Small intestine (tissue), 7 donors: ENCODE measurements at regions not wholly inside any gene's neighbourhood (a gene's known extent, or its start where the extent isn't known, plus 50 kb on each side); places are given as distances from the start of the nearest gene placed in this dataset.
A peak's percentile ranks its signal among the peaks of the same experiment; 100 is the strongest.

Source experiments
- DNase-seq, 2 donors: peaks; one replicate each; pipeline versions ENCODE4 v3.0.0 to v3.0.0-alpha.2; 2013
- FAIRE-seq: peaks from 2 replicates; lab custom pipeline; 2012; peaks lifted over from hg19 to GRCh38; lab: Jason Lieb, UNC
- H3K27ac ChIP-seq, 3 donors: one replicate each; pipeline ENCODE4 v1.5.1; 2013; ENCODE audit warnings: low read length in 2 of 3, mild to moderate bottlenecking in 2 of 3, control low read depth in 1 of 3, inconsistent platforms in 1 of 3, low read depth in 1 of 3, moderate library complexity in 1 of 3
- H3K27me3 ChIP-seq, 3 donors: one replicate each; pipeline ENCODE4 v1.6.1; 2013; ENCODE audit warnings: low read length in 3 of 3, inconsistent platforms in 1 of 3; ENCODE audit not compliant: control insufficient read depth in 3 of 3, insufficient read depth in 3 of 3
- H3K36me3 ChIP-seq, 3 donors: one replicate each; pipeline ENCODE4 v1.6.1; 2013; ENCODE audit warnings: low read length in 3 of 3, inconsistent platforms in 1 of 3, low read depth in 1 of 3, mild to moderate bottlenecking in 1 of 3, moderate library complexity in 1 of 3; ENCODE audit not compliant: control insufficient read depth in 3 of 3, insufficient read depth in 2 of 3
- H3K4me1 ChIP-seq, 3 donors: one replicate each; pipeline ENCODE4 v1.6.1; 2013; ENCODE audit warnings: low read length in 2 of 3, inconsistent platforms in 1 of 3, low read depth in 1 of 3, mild to moderate bottlenecking in 1 of 3, moderate library complexity in 1 of 3; ENCODE audit not compliant: control insufficient read depth in 3 of 3, insufficient read depth in 2 of 3
- H3K4me3 ChIP-seq, 3 donors: one replicate each; pipeline ENCODE4 v1.5.1; 2013; ENCODE audit warnings: low read length in 3 of 3, control low read depth in 1 of 3, inconsistent platforms in 1 of 3, low read depth in 1 of 3, mild to moderate bottlenecking in 1 of 3, moderate library complexity in 1 of 3
- H3K9me3 ChIP-seq, 2 donors: one replicate each; pipeline ENCODE4 v1.6.1; 2013; ENCODE audit warnings: low read depth in 1 of 2, low read length in 1 of 2; ENCODE audit not compliant: control insufficient read depth in 2 of 2, insufficient read depth in 1 of 2
- WGBS, 3 donors: extraction: QIAGEN DNeasy Blood & Tissue Kit; methylation state at CpG; one replicate each; pipeline ENCODE4 v1.1.7; 2013; 5-methylcytosine and 5-hydroxymethylcytosine counted together
- donor health status: healthy with polysubstance abuse.
- donor health status: control.
- donor health status: control.
- donor health status: Bipolar disorder and iron deficiency.
- donor health status: healthy.

DNA sequence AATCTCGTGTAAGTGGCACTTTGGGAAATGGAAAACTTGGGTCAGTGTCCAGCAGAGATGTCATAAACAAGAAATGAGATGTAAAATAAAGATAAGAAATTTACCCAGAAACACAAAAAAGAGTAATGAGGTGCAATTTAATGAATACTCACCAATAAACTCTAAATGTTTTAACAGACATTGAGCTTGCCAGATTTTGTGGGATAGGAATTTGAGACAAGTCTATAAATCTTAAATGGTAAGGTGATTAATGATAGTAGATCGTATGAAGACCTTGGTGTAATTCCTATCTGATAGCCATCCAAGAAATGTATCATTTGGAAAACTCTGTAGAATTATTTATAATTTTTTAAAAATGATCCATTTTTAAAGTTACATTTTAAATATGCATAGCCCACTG, 682.4 kb downstream of the MAT2B start:
- FAIRE-seq = no peak
- 59 to 69% (median 67%) methylated on average over 2 of the region's 2 CpGs for WGBS, 3 donors
- no peak overlapping the region for H3K27ac ChIP-seq

DNA sequence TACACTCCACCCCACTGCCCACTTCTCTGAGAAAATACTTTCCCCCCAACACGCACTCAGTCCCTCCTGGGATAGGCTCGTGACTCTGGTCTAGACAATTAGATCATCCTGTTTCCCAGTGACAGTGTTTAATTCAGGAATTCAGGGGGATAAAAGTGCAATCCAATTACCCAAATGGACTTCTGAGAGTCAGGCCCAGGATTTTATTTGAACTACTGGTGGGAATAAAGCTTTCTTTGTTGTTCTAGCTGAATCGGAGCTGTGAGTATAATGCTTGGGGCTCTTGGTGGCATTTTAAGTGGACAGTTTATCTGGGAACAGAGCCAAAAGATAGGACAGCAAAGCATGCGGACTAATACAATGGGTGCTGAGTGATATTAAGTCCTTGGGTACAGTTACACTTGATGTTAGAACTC, 683.3 kb downstream of the MAT2B start:
- no peak overlapping the region for H3K4me3 ChIP-seq
- H3K9me3 ChIP-seq = no peaks in the 10 kb centered on the region
- 31 to 57% (median 52%) methylated on average over 4 of the region's 4 CpGs for WGBS, 3 donors
- DNase-seq (peak; percentile 1), FAIRE-seq (no peak)
- H3K27me3 ChIP-seq = no peaks in the 10 kb centered on the region
- no peaks in the 10 kb centered on the region for H3K4me1 ChIP-seq
- H3K27ac ChIP-seq = no peak overlapping the region
- H3K36me3 ChIP-seq = no peaks in the 10 kb centered on the region

More for the DNA sequence above, 682.4 kb downstream of the MAT2B start:
- Histone ChIP-seq H3K27me3 (no peaks in the 10 kb centered on the region), H3K36me3 (no peaks in the 10 kb centered on the region), H3K9me3 (no peaks in the 10 kb centered on the region), H3K4me3 (no peak overlapping the region), H3K4me1 (no peaks in the 10 kb centered on the region)
- DNase-seq = no peak

DNA sequence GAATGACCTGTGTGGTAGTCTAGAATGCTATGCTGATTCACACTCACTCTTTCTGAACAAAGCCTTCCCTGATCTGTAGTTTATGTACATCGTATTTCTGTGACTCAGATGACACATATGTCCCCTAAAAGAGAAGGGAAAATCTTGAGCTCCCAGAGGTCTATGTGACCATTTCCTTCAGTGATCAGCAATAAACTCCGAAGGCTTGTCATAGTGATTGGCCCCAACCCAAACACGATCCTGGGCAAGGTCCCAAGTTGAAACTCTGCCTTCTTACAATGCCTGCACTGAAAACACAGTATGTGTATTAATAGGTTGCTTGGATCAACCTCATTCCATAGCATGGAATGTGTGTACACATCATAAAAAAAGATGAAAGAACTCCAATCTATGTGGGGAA, 685.8 kb downstream of the MAT2B start:
- no peak overlapping the region for H3K4me3 ChIP-seq
- H3K27me3 ChIP-seq = no peaks in the 10 kb centered on the region
- no peaks in the 10 kb centered on the region for H3K9me3 ChIP-seq
- H3K36me3 ChIP-seq = no peaks in the 10 kb centered on the region
- no peak overlapping the region for H3K27ac ChIP-seq
- FAIRE-seq (no peak), DNase-seq (peak; percentile 57 to 84)
- WGBS, 3 donors = 10 to 36% (median 24%) methylated on average over 3 of the region's 3 CpGs
- H3K4me1 ChIP-seq = no peaks in the 10 kb centered on the region

- Histone ChIP-seq H3K4me3 (no peak overlapping the region), H3K27ac (no peak overlapping the region), H3K36me3 (no peaks in the 10 kb centered on the region), H3K27me3 (no peaks in the 10 kb centered on the region), H3K4me1 (no peaks in the 10 kb centered on the region), H3K9me3 (peaks cover 0 to 3% of the 10 kb centered on the region in 2 donors)
- 60 to 88% (median 73%) methylated on average over 2 of the region's 2 CpGs for WGBS, 3 donors
- no peak for DNase-seq
- FAIRE-seq = no peak
These were observed 696.9 kb downstream of the MAT2B start for GRCh38 chr5:164202338-164202737.

- Histone ChIP-seq H3K4me1 (no peaks in the 10 kb centered on the region), H3K36me3 (no peaks in the 10 kb centered on the region), H3K9me3 (peaks cover 0 to 3% of the 10 kb centered on the region in 2 donors), H3K27me3 (no peaks in the 10 kb centered on the region), H3K27ac (no peak overlapping the region), H3K4me3 (no peak overlapping the region)
- DNase-seq = no peak
- FAIRE-seq = no peak
- 79 to 84% (median 80%) methylated on average over 4 of the region's 4 CpGs for WGBS, 3 donors
These were observed 698.3 kb downstream of the MAT2B start for GRCh38 chr5:164203581-164204225.

DNA sequence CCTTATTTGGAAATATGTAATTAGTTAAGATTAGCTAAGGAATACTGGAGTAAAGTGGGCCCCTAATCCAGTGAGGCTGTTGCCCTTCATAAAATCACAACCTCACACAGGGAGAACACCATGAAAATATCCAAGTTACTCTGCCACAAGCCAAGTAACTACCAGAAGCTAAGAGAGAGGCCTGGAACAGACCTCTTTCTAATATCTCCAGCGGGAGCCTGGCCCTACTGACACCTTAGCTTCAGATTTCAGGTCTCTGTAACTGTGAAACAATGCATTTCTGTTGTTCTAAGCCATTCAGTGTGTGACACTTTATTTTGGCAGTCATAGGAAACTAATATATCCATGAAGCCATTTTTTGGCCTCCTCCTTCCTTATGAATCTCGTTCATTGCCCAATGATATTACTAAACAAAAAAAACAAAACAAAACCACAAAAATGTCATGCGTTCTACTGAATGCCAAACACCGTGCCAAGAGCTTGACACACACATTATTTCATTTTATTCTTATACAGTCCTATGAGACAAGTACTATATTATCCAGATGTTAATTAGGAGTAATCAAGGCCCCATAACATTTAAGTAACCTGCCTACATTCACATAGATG, 699.0 kb downstream of the MAT2B start:
- no peaks in the 10 kb centered on the region for H3K36me3 ChIP-seq
- H3K4me1 ChIP-seq = no peaks in the 10 kb centered on the region
- no peak overlapping the region for H3K4me3 ChIP-seq
- 69 to 78% (median 75%) methylated on average over 4 of the region's 4 CpGs for WGBS, 3 donors
- H3K27me3 ChIP-seq = no peaks in the 10 kb centered on the region
- no peak for FAIRE-seq
- no peaks in the 10 kb centered on the region for H3K9me3 ChIP-seq
- DNase-seq = no peak
- H3K27ac ChIP-seq = no peak overlapping the region

DNA sequence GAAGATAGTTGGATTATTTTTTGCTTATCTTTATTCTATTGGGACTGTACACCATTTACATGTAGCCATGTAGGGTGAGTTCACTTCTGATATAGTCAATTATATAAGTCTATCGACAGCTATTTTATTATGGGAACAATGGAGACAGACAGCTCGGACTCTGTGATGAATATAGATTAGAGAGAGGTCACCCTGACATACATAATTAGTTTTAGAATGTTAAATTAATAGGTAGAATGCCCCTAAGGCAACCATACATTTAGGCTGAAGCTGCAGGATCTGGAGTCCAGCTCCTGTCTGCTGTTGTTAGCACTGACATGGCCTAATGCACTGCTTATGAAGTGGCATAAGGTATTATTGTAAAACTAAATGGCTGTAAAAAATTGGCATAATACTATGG, 700.8 kb downstream of the MAT2B start:
- Histone ChIP-seq H3K4me3 (no peak overlapping the region), H3K27ac (no peak overlapping the region), H3K4me1 (no peaks in the 10 kb centered on the region), H3K36me3 (no peaks in the 10 kb centered on the region), H3K27me3 (no peaks in the 10 kb centered on the region), H3K9me3 (no peaks in the 10 kb centered on the region)
- 85 to 87% (median 86%) methylated on average over 2 of the region's 2 CpGs for WGBS, 3 donors
- DNase-seq (no peak), FAIRE-seq (no peak)

GRCh38 chr5:164207646-164208045, 702.2 kb downstream of the MAT2B start:
- DNase-seq (peak in 1 of 2 donors; percentile 31), FAIRE-seq (no peak)
- Histone ChIP-seq H3K9me3 (no peaks in the 10 kb centered on the region), H3K27me3 (no peaks in the 10 kb centered on the region), H3K27ac (no peak overlapping the region), H3K4me1 (no peaks in the 10 kb centered on the region), H3K4me3 (no peak overlapping the region), H3K36me3 (no peaks in the 10 kb centered on the region)
- 79 to 85% (median 81%) methylated on average over 3 of the region's 3 CpGs for WGBS, 3 donors
